Psoas muscle (tissue), 7 donors: ENCODE measurements at regions not wholly inside any gene's neighbourhood (a gene's known extent, or its start where the extent isn't known, plus 50 kb on each side); places are given as distances from the start of the nearest gene placed in this dataset.
"Not testable (repeated sequence)": the region's sequence is repeated elsewhere in the genome, so short reads cannot be mapped to it uniquely, and the experiment has no call there.

Source experiments
- ATAC-seq, 4 donors: fragments of 200-7000 bp; cut with Tn5 transposase; one replicate each; pipeline ENCODE4 v1.9.1; 2020; ENCODE audit warnings: moderate library complexity in 3 of 4, mild to moderate bottlenecking in 2 of 4
- DNase-seq, 2 donors: peaks; one replicate each; pipeline ENCODE4 v3.0.0-alpha.2; 2020
- H3K27ac ChIP-seq: fragments of 200-600 bp; one replicate; pipeline ENCODE4 v1.8.0; 2022
- H3K27me3 ChIP-seq, 3 donors: fragments of 200-600 bp in 1 of 3; one replicate each; pipeline versions ENCODE4 v1.6.1 to v1.8.0; 2013 to 2022; ENCODE audit warnings: low read length in 2 of 3, mild to moderate bottlenecking in 2 of 3, moderate library complexity in 1 of 3; ENCODE audit not compliant: insufficient read depth in 3 of 3
- H3K36me3 ChIP-seq, 2 donors: fragments of 200-600 bp in 1 of 2; one replicate each; pipeline versions ENCODE4 v1.6.1 to v1.8.0; 2013 to 2022; ENCODE audit warnings: low read depth in 1 of 2, mild to moderate bottlenecking in 1 of 2, moderate library complexity in 1 of 2; ENCODE audit not compliant: insufficient read depth in 1 of 2
- H3K4me1 ChIP-seq: fragments of 200-600 bp; one replicate; pipeline ENCODE4 v1.8.0; 2022
- H3K4me3 ChIP-seq: fragments of 200-600 bp; one replicate; pipeline ENCODE4 v1.8.0; 2022; ENCODE audit warnings: mild to moderate bottlenecking
- H3K9me3 ChIP-seq: fragments of 200-600 bp; one replicate; pipeline ENCODE4 v1.8.0; 2022
- whole genome bisulfite sequencing, 3 donors: extraction: QIAGEN DNeasy Blood & Tissue Kit; methylation state at CpG; one replicate each; pipeline versions ENCODE4 v1.1.6 to v1.1.7; 2013; 5-methylcytosine and 5-hydroxymethylcytosine counted together
- intact Hi-C, 2 donors: fragments of 100-400 bp; cut with DNase I; formaldehyde crosslinking; loops; one replicate each; pipeline versions ENCODE4 v1.11.0 to v1.14.2; 2022
- TF ChIP-seq, protein P1 (sequence below): fragments of 200-600 bp; IDR thresholded peaks from one replicate; pipeline ENCODE4 v1.8.0; 2022; ENCODE audit warnings: antibody characterized with exemption
- donor health status: healthy with polysubstance abuse.
- donor health status: DM: no; HTN: no; CAD: no; lungs with moderate emphysema.
- donor health status: Bipolar disorder and iron deficiency.
- donor health status: healthy.
- donor health status: DM: yes; HTN: yes; CAD: no.
- donor health status: DM: no; HTN: no; CAD: no.
- donor health status: DM: yes; HTN: yes; CAD: no.

- ATAC-seq = no peak
- intact Hi-C loops = no loop called here
These were observed 607.4 kb upstream of the B3GAT1 start for GRCh38 chr11:135019343-135019871.

DNA sequence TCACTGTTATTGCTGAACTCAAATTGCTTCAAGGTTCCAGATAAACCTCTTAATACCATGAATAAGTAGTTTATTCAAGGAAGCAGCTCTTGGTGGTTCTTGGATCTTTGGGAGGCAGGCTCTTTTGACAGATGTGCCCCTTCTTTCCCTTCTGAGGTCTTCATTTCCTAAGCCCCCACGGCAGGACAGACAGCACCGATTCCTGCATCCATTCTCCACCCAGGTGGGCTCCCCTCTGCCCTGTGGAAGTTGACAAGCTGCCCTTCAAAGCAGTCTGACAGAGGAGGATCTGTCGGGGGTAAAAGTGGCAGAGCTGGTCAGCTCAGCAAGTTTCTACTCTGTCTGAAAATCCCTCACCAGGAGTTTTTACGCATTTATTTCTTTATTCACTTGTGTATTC lies 605.3 kb upstream of the B3GAT1 start:
- intact Hi-C loops = no loop called here
- Histone ChIP-seq H3K27me3 (no peaks in the 10 kb centered on the region), H3K4me3 (no peak overlapping the region), H3K4me1 (no peaks in the 10 kb centered on the region), H3K9me3 (peaks cover 8% of the 10 kb centered on the region), H3K36me3 (no peaks in the 10 kb centered on the region), H3K27ac (no peak overlapping the region)
- ATAC-seq = no peak
- TF ChIP-seq, protein P1, sequence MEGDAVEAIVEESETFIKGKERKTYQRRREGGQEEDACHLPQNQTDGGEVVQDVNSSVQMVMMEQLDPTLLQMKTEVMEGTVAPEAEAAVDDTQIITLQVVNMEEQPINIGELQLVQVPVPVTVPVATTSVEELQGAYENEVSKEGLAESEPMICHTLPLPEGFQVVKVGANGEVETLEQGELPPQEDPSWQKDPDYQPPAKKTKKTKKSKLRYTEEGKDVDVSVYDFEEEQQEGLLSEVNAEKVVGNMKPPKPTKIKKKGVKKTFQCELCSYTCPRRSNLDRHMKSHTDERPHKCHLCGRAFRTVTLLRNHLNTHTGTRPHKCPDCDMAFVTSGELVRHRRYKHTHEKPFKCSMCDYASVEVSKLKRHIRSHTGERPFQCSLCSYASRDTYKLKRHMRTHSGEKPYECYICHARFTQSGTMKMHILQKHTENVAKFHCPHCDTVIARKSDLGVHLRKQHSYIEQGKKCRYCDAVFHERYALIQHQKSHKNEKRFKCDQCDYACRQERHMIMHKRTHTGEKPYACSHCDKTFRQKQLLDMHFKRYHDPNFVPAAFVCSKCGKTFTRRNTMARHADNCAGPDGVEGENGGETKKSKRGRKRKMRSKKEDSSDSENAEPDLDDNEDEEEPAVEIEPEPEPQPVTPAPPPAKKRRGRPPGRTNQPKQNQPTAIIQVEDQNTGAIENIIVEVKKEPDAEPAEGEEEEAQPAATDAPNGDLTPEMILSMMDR = no peak
- no peak for DNase-seq
- WGBS, 3 donors = 68 to 81% (median 71%) methylated on average over 4 of the region's 4 CpGs

More at GRCh38 chr11:135019343-135019871, 607.4 kb upstream of the B3GAT1 start:
- H3K27me3 ChIP-seq = no peaks in the 10 kb centered on the region
- no peak overlapping the region for H3K4me3 ChIP-seq
- no peaks in the 10 kb centered on the region for H3K9me3 ChIP-seq
- H3K27ac ChIP-seq = no peak overlapping the region
- no peaks in the 10 kb centered on the region for H3K4me1 ChIP-seq
- DNase-seq = no peak
- WGBS, 3 donors = 59 to 60% (median 60%) methylated on average over 8 of the region's 8 CpGs
- TF ChIP-seq, protein P1 = no peak
- no peaks in the 10 kb centered on the region for H3K36me3 ChIP-seq

DNA sequence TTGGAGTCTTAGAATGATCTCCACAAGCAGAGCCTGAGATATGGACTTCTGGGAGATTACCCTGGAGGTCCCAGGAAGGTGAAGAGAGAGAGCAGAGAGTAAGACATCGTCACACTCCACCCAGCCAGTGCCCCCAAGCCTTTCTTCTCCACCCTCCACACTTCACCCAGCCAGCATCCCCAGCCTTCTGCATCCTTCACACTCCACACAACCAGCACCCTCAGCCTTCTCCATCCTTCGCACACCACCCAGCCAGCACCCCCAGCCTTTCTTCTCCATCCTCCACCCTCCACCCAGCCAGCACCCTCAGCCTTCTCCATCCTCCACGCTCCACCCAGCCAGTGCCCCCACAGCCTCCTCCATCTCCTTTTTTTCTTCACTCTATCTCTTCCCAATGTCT lies 603.9 kb upstream of the B3GAT1 start:
- DNase-seq = no peak
- no peaks in the 10 kb centered on the region for H3K36me3 ChIP-seq
- ATAC-seq = no peak
- no peak overlapping the region for H3K4me3 ChIP-seq
- WGBS, 3 donors = 78 to 80% (median 80%) methylated on average over 3 of the region's 3 CpGs
- TF ChIP-seq, protein P1 = no peak
- H3K4me1 ChIP-seq = no peaks in the 10 kb centered on the region
- intact Hi-C loops = no loop called here
- no peak overlapping the region for H3K27ac ChIP-seq
- H3K9me3 ChIP-seq = peaks cover 8% of the 10 kb centered on the region
- no peaks in the 10 kb centered on the region for H3K27me3 ChIP-seq

GRCh38 chr11:135011313-135011712 lies 599.3 kb upstream of the B3GAT1 start:
- ATAC-seq, H3K36me3 ChIP-seq, H3K4me1 ChIP-seq, H3K27ac ChIP-seq, DNase-seq, H3K4me3 ChIP-seq, H3K27me3 ChIP-seq, intact Hi-C loops, H3K9me3 ChIP-seq: not testable (repeated sequence)
- WGBS, 3 donors = 94 to 97% (median 94%) methylated on average over 2 of the region's 2 CpGs

DNA sequence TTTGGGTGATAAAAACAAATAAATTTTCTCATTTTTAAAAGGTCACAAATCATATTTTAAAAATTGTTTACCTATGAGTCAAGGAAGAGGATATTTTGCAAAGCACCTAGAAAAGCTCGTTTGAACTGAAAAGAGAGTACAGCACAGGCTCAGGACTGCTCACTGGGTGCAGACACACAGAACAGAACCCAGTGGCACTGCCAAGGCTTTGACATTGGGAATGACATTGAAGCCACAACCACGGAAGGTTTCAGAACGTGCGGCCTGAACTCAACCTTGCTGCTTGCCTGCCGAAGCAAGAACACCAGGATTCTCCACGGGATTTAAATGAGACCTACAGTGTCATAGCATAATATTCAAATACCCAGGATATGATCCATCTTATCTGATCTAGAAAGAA lies 597.1 kb upstream of the B3GAT1 start:
- Histone ChIP-seq H3K27ac (no peak overlapping the region), H3K36me3 (no peaks in the 10 kb centered on the region), H3K4me1 (no peaks in the 10 kb centered on the region), H3K27me3 (peaks cover 0 to 2% (median 0%) of the 10 kb centered on the region in 3 donors), H3K4me3 (no peak overlapping the region), H3K9me3 (peaks cover 8% of the 10 kb centered on the region)
- ATAC-seq (no peak), DNase-seq (no peak)
- WGBS, 3 donors = 69 to 74% (median 69%) methylated on average over 6 of the region's 6 CpGs
- intact Hi-C loops = no loop called here
- TF ChIP-seq, protein P1 = no peak
